SK-N-SH (cell line): ENCODE measurements at regions not wholly inside any gene's neighbourhood (a gene's known extent, or its start where the extent isn't known, plus 50 kb on each side); places are given as distances from the start of the nearest gene placed in this dataset.

ENCODE experiments used
- CTCF ChIA-PET: fragments of 300-600, 350-600 bp; formaldehyde crosslinking; extraction: SDS; loops from one replicate; lab custom pipeline; 2021; lab: Yijun Ruan, JAX
- POLR2A ChIA-PET: fragments of 350-600 bp; sonication (Branson Sonifier 250); formaldehyde crosslinking; extraction: SDS; loops from one replicate; lab custom pipeline; 2020; ENCODE audit warnings: antibody characterized with exemption, inconsistent platforms; lab: Yijun Ruan, JAX
- DNase-seq: peaks from one replicate; pipeline ENCODE4 v3.0.0; 2012
- H2AFZ ChIP-seq: fragments of 200-600 bp; sonication (generic); 2 replicates; pipeline ENCODE4 v1.8.1; 2016; ENCODE audit warnings: antibody characterized with exemption, mild to moderate bottlenecking, low read depth
- H3F3A ChIP-seq: fragments of 200-600 bp; sonication (generic); replicated peaks from 2 replicates; pipeline ENCODE3; 2016; ENCODE audit warnings: antibody characterized with exemption, mild to moderate bottlenecking; ENCODE audit not compliant: insufficient read depth
- H3K27ac ChIP-seq, 2 experiments: fragments of 200-500 bp in 1 of 2; fragments of 200-600 bp in 1 of 2; sonication (Bioruptor generic) in 1 of 2; sonication (generic), shearing (Covaris generic) in 1 of 2; 2 replicates each; pipeline versions ENCODE4 v1.5.1 to v1.6.1; 2014 to 2016; ENCODE audit warnings: low read depth in 2 of 2, inconsistent platforms in 1 of 2, low read length in 1 of 2, mild to moderate bottlenecking in 1 of 2, mixed read lengths in 1 of 2
- H3K27me3 ChIP-seq: fragments of 200-600 bp; sonication (generic), shearing (Covaris generic); 2 replicates; pipeline ENCODE4 v1.6.1; 2016; ENCODE audit warnings: mixed run types; ENCODE audit not compliant: insufficient read depth
- H3K36me3 ChIP-seq, 2 experiments: fragments of 200-500 bp in 1 of 2; fragments of 200-600 bp in 1 of 2; sonication (Bioruptor generic) in 1 of 2; sonication (generic) in 1 of 2; replicated peaks in 1 of 2; 2 replicates each; pipeline versions ENCODE3 to v1.5.1; 2014 to 2016; ENCODE audit warnings: low read length in 1 of 2, mild to moderate bottlenecking in 1 of 2; ENCODE audit not compliant: insufficient read depth in 2 of 2, control insufficient read depth in 1 of 2
- H3K4me1 ChIP-seq, 2 experiments: fragments of 200-500 bp in 1 of 2; fragments of 200-600 bp in 1 of 2; sonication (Bioruptor generic) in 1 of 2; sonication (generic), shearing (Covaris generic) in 1 of 2; 2 replicates each; pipeline versions ENCODE4 v1.5.1 to v1.6.1; 2014 to 2016; ENCODE audit warnings: low read depth in 1 of 2, low read length in 1 of 2, mixed run types in 1 of 2; ENCODE audit not compliant: insufficient read depth in 2 of 2, control insufficient read depth in 1 of 2
- H3K4me2 ChIP-seq: fragments of 200-600 bp; sonication (generic), shearing (Covaris generic); 2 replicates; pipeline ENCODE4 v1.6.1; 2017; ENCODE audit warnings: mixed run types
- H3K4me3 ChIP-seq, 2 experiments: fragments of 200-500 bp in 1 of 2; fragments of 200-600 bp in 1 of 2; sonication (Bioruptor generic) in 1 of 2; sonication (generic), shearing (Covaris generic) in 1 of 2; 2 replicates each; pipeline versions ENCODE4 v1.5.1 to v1.8.1; 2014 to 2016; ENCODE audit warnings: low read depth in 2 of 2, inconsistent platforms in 1 of 2, low read length in 1 of 2, mild to moderate bottlenecking in 1 of 2, mixed read lengths in 1 of 2, moderate library complexity in 1 of 2
- H3K79me2 ChIP-seq: fragments of 200-600 bp; sonication (generic); 2 replicates; pipeline ENCODE4 v1.8.1; 2017; ENCODE audit warnings: mild to moderate bottlenecking; ENCODE audit not compliant: insufficient read depth
- H3K9ac ChIP-seq: fragments of 200-600 bp; sonication (generic); 2 replicates; pipeline ENCODE4 v1.6.1; 2017; ENCODE audit warnings: mixed run types
- H3K9me2 ChIP-seq: fragments of 200-600 bp; sonication (generic); 2 replicates; pipeline ENCODE4 v1.6.1; 2017; ENCODE audit warnings: mixed run types
- H3K9me3 ChIP-seq: fragments of 200-600 bp; sonication (generic); 2 replicates; pipeline ENCODE4 v1.6.1; 2017; ENCODE audit warnings: mixed run types, mild to moderate bottlenecking, moderate library complexity
- H4K20me1 ChIP-seq: fragments of 200-600 bp; sonication (generic); 2 replicates; pipeline ENCODE4 v1.6.1; 2017; ENCODE audit warnings: mild to moderate bottlenecking, mixed run types; ENCODE audit not compliant: insufficient read depth
- CTCF ChIP-seq: fragments of 200-600 bp; sonication (generic); IDR thresholded peaks from 2 replicates; pipeline ENCODE4 v1.6.1; 2017; ENCODE audit warnings: antibody characterized with exemption, mild to moderate bottlenecking, moderate library complexity
- EP300 ChIP-seq, 2 experiments: IDR thresholded peaks; 2 replicates each; pipeline versions ENCODE4 v1.4.0 to v1.6.1; 2012; ENCODE audit warnings: borderline replicate concordance in 1 of 2, low read depth in 1 of 2, low read length in 1 of 2
- EZH2phosphoT487 ChIP-seq: fragments of 200-600 bp; sonication (generic); IDR thresholded peaks from 2 replicates; pipeline ENCODE4 v1.6.1; 2017; ENCODE audit warnings: low read depth, mixed run types, mild to moderate bottlenecking, antibody characterized with exemption, moderate library complexity, borderline replicate concordance
- FOXJ3 ChIP-seq: sonication (generic); formaldehyde crosslinking; IDR thresholded peaks from 2 replicates; pipeline ENCODE4 v1.5.1; 2020; ENCODE audit warnings: mild to moderate bottlenecking, missing genetic modification reagents
- MXI1 ChIP-seq: IDR thresholded peaks from 2 replicates; pipeline ENCODE4 v1.6.1; 2012; ENCODE audit warnings: mild to moderate bottlenecking, low read depth, low read length, improper control_type of control experiment
- RAD21 ChIP-seq: IDR thresholded peaks from 2 replicates; pipeline ENCODE4 v1.6.1; 2012; ENCODE audit warnings: mild to moderate bottlenecking, low read length
- REST ChIP-seq: IDR thresholded peaks from 2 replicates; pipeline ENCODE4 v1.6.1; 2012; ENCODE audit warnings: mild to moderate bottlenecking, low read depth, low read length, moderate library complexity
- RFX5 ChIP-seq: IDR thresholded peaks from 2 replicates; pipeline ENCODE4 v1.6.1; 2012; ENCODE audit warnings: mild to moderate bottlenecking, improper control_type of control experiment, low read length
- TEAD4 ChIP-seq: IDR thresholded peaks from 2 replicates; pipeline ENCODE4 v1.4.0; 2012; ENCODE audit warnings: mild to moderate bottlenecking, borderline replicate concordance; ENCODE audit not compliant: insufficient read depth
- YY1 ChIP-seq: IDR thresholded peaks from 2 replicates; pipeline ENCODE4 v1.4.0; 2012; ENCODE audit warnings: low read depth, mild to moderate bottlenecking
- WGBS: methylation state at CpG from one replicate; pipeline ENCODE4 v1.1.6; 2017; ENCODE audit warnings: low lambda C conversion rate; 5-methylcytosine and 5-hydroxymethylcytosine counted together
- TF ChIP-seq, protein P1 (sequence below): IDR thresholded peaks from 2 replicates; pipeline ENCODE4 v1.4.0; 2012; ENCODE audit warnings: low read depth, borderline replicate concordance
- TF ChIP-seq, protein P2 (sequence below): IDR thresholded peaks from 2 replicates; pipeline ENCODE4 v1.4.0; 2012; ENCODE audit warnings: low read depth, borderline replicate concordance
- TF ChIP-seq, protein P3 (sequence below): IDR thresholded peaks from 2 replicates; pipeline ENCODE4; 2012

DNA sequence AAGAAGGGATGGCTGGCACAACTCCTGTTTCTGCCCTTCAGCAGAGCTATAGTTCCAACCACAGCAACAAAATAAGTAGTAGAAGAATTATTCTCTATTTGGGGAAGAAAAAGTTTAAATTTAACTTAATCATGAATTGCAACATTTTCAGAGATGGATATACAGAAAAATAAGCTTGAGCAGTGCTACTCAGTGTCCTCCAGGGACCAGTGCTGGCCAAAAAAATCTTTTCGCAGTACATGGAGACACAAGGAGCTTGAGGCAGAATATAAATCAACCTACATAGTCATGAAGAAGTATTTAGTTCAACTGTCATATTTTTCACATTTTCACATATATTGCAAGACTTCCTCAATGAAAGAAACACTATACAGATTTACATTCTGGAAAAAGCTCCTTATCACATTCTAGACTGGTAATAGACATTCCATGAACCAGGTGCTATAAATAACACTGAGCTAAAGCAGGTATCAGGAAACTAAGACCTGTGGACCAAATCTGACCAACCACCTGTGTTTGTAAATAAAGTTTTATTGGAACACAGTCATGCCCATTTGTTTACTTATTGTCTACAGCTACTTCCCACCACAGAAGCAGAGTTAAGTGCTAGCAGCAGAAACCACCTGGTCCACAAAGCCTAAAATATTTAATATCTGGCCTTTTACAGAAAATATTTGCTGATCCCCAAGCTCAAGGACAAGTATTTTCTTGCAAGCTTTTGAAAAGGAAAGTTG is 101.9 kb downstream of the RGS21 start:
- no peak for DNase-seq
- 55% methylated on average over 1 of the region's 1 CpG for WGBS
- Histone ChIP-seq H3K9me2 (no peaks in the 10 kb centered on the region), H3K9ac (no peak overlapping the region), H3K79me2 (no peaks in the 10 kb centered on the region), H2AFZ (no peak overlapping the region), H4K20me1 (no peaks in the 10 kb centered on the region), H3K4me2 (no peak overlapping the region), H3K4me3 (no peak overlapping the region), H3K9me3 (no peaks in the 10 kb centered on the region), H3K36me3 (no peaks in the 10 kb centered on the region), H3K27me3 (no peaks in the 10 kb centered on the region)
- ChIA-PET CTCF (interaction anchor here (1.3 kb wide), 1 partner anchor 18 kb away, joined by 3 read pairs; no protein-coding TSS in a partner anchor), POLR2A (no interaction called here)
- TF ChIP-seq, protein P1, sequence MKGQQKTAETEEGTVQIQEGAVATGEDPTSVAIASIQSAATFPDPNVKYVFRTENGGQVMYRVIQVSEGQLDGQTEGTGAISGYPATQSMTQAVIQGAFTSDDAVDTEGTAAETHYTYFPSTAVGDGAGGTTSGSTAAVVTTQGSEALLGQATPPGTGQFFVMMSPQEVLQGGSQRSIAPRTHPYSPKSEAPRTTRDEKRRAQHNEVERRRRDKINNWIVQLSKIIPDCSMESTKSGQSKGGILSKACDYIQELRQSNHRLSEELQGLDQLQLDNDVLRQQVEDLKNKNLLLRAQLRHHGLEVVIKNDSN: no peak
- TF ChIP-seq YY1 (no peak), MXI1 (no peak), RFX5 (no peak), FOXJ3 (CRISPR knock-in tag) (no peak)
- TF ChIP-seq, all 33 proteins: peak for 0
- no peak overlapping the region for H3K27ac ChIP-seq
- no peaks in the 10 kb centered on the region for H3F3A ChIP-seq
- H3K4me1 ChIP-seq: no peaks in the 10 kb centered on the region

- Histone ChIP-seq H3K79me2 (no peaks in the 10 kb centered on the region), H3K36me3 (no peaks in the 10 kb centered on the region), H3K4me3 (no peak overlapping the region), H2AFZ (no peak overlapping the region), H3K27me3 (no peaks in the 10 kb centered on the region), H3K27ac (no peak overlapping the region), H3K9ac (no peak overlapping the region), H3F3A (no peaks in the 10 kb centered on the region), H3K4me2 (no peak overlapping the region), H3K9me3 (no peaks in the 10 kb centered on the region), H4K20me1 (no peaks in the 10 kb centered on the region)
- POLR2A ChIA-PET: no interaction called here
- CTCF ChIA-PET: no interaction called here
- no peak for DNase-seq
- TF ChIP-seq EZH2phosphoT487 (no peak), RAD21 (no peak), EP300 (IDR thresholded peaks at IDR 0.05; ENCODE audit: borderline replicate concordance in 1 of 2, low read depth in 1 of 2, low read length in 1 of 2) (no peak), CTCF (no peak), REST (no peak), TEAD4 (no peak)
- TF ChIP-seq, protein P2, sequence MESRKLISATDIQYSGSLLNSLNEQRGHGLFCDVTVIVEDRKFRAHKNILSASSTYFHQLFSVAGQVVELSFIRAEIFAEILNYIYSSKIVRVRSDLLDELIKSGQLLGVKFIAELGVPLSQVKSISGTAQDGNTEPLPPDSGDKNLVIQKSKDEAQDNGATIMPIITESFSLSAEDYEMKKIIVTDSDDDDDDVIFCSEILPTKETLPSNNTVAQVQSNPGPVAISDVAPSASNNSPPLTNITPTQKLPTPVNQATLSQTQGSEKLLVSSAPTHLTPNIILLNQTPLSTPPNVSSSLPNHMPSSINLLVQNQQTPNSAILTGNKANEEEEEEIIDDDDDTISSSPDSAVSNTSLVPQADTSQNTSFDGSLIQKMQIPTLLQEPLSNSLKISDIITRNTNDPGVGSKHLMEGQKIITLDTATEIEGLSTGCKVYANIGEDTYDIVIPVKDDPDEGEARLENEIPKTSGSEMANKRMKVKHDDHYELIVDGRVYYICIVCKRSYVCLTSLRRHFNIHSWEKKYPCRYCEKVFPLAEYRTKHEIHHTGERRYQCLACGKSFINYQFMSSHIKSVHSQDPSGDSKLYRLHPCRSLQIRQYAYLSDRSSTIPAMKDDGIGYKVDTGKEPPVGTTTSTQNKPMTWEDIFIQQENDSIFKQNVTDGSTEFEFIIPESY: no peak
- TF ChIP-seq, protein P3, sequence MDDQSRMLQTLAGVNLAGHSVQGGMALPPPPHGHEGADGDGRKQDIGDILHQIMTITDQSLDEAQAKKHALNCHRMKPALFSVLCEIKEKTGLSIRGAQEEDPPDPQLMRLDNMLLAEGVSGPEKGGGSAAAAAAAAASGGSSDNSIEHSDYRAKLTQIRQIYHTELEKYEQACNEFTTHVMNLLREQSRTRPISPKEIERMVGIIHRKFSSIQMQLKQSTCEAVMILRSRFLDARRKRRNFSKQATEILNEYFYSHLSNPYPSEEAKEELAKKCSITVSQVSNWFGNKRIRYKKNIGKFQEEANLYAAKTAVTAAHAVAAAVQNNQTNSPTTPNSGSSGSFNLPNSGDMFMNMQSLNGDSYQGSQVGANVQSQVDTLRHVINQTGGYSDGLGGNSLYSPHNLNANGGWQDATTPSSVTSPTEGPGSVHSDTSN: no peak
- TF ChIP-seq, all 33 proteins: peak for 0
- Histone ChIP-seq H3K4me1 (no peaks in the 10 kb centered on the region), H3K9me2 (no peaks in the 10 kb centered on the region; the same call in 1 of the 2 replicates)
- WGBS: 20% methylated on average over 3 of the region's 3 CpGs
Observed at GRCh38 chr1:192430644-192431043, 113.9 kb downstream of the RGS21 start.
